ENCODE measurements at regions not wholly inside any gene's neighbourhood (a gene's known extent, or its start where the extent isn't known, plus 50 kb on each side); places are given as distances from the start of the nearest gene placed in this dataset.

DNA sequence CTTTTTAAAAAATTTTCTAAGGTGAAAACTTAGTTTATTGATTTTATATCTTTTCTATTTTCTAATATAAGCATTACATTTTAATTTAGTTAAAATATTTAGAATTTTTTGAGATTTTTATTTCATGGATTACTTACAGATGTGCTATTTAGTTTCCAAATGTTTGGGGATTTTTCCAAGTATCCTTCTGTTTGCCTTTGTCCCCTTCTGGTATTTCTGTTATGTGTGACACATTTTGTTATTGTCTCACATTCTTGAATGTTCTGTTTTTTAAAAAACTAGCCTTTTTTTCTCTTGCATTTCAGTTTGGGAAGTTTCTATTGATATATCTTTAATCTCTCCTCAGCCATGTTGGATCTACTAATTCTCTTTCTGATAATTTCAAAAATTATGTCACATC lies 234.9 kb downstream of the FAM170A start:
- no peak overlapping the region for H3K27ac ChIP-seq (ENCODE audit: low read length in 2 of 2)
- CTCF ChIA-PET: no interaction called here

DNA sequence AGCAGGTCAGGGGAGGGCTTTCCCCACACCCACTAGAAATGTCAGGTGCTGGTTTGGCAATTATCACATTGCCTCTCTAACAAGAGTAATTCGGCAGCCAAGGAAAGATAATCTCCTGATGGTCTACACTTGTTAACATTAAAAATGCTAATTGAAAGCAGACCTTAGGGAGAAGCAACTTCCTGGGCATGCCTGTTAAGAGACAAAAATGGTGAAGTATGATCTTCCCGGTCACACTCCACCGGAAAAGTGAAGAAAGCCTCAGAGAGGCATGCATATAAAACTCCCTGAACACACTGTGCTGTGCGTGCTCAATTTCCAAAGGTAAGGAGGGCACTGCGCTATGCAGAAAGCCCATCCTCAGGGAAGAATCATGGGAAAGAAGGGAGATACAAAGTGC lies 244.3 kb downstream of the FAM170A start:
- Mint-ChIP-seq H3K27ac (no peak overlapping the region), H3K27me3 (no peaks in the 10 kb centered on the region), H3K9me3 (ENCODE audit: insufficient read depth) (no peaks in the 10 kb centered on the region), H3K4me1 (no peaks in the 10 kb centered on the region), H3K4me3 (no peak overlapping the region)
- no peaks in the 10 kb centered on the region for H3K79me2 ChIP-seq (ENCODE audit: control insufficient read depth, insufficient read depth, low read length)
- POLR2A ChIA-PET: no interaction called here
- no peak for DNase-seq
- no peak overlapping the region for H3K4me3 ChIP-seq (ENCODE audit: control extremely low read depth in 1 of 5, extremely low read depth in 1 of 5, insufficient read depth in 1 of 5, low read depth in 2 of 5, low read length in 4 of 5)
- intact Hi-C loops (cut with micrococcal nuclease): no loop called here
- H2AFZ ChIP-seq (ENCODE audit: insufficient read depth, low read depth, low read length, poor library complexity, severe bottlenecking): no peak overlapping the region
- TF ChIP-seq, protein P1, sequence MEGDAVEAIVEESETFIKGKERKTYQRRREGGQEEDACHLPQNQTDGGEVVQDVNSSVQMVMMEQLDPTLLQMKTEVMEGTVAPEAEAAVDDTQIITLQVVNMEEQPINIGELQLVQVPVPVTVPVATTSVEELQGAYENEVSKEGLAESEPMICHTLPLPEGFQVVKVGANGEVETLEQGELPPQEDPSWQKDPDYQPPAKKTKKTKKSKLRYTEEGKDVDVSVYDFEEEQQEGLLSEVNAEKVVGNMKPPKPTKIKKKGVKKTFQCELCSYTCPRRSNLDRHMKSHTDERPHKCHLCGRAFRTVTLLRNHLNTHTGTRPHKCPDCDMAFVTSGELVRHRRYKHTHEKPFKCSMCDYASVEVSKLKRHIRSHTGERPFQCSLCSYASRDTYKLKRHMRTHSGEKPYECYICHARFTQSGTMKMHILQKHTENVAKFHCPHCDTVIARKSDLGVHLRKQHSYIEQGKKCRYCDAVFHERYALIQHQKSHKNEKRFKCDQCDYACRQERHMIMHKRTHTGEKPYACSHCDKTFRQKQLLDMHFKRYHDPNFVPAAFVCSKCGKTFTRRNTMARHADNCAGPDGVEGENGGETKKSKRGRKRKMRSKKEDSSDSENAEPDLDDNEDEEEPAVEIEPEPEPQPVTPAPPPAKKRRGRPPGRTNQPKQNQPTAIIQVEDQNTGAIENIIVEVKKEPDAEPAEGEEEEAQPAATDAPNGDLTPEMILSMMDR (IDR thresholded peaks at IDR 0.05): no peak
- no peak for TF ChIP-seq EZH2 (IDR thresholded peaks at IDR 0.05; ENCODE audit: borderline replicate concordance, insufficient read depth, low read depth, low read length, poor library complexity, severe bottlenecking)
- H3K36me3 ChIP-seq (replicated peaks in 1 of 2; ENCODE audit: control extremely low read depth in 1 of 2, control insufficient read depth in 1 of 2, extremely low read depth in 1 of 2, insufficient read depth in 2 of 2, low read length in 1 of 2): no peaks in the 10 kb centered on the region
- no peak overlapping the region for H3K4me2 ChIP-seq (replicated peaks; ENCODE audit: low read depth, low read length, poor library complexity, severe bottlenecking)
- no peaks in the 10 kb centered on the region for H3K4me1 ChIP-seq (ENCODE audit: control insufficient read depth in 2 of 2, insufficient read depth in 2 of 2, low read length in 2 of 2)
- H4K20me1 ChIP-seq (ENCODE audit: control insufficient read depth, insufficient read depth, low read length, poor library complexity, severe bottlenecking): no peaks in the 10 kb centered on the region
- WGBS (ENCODE audit: insufficient coverage): 100% methylated on average over 2 of the region's 5 CpGs
- CTCF ChIA-PET: no interaction called here
- no peak overlapping the region for H3K9ac ChIP-seq (ENCODE audit: low read length)
- H3K27ac ChIP-seq (ENCODE audit: low read length in 2 of 2): no peak overlapping the region
- no peaks in the 10 kb centered on the region for H3K27me3 ChIP-seq (replicated peaks in 1 of 4; ENCODE audit: control extremely low read depth in 1 of 4, control insufficient read depth in 3 of 4, insufficient read depth in 4 of 4, low read length in 3 of 4)
- ATAC-seq (ENCODE audit: low read depth): no peak
- H3K9me3 ChIP-seq (ENCODE audit: control extremely low read depth in 1 of 3, control insufficient read depth in 2 of 3, insufficient read depth in 1 of 3, low read length in 2 of 3): no peaks in the 10 kb centered on the region

More for the DNA sequence above, 234.9 kb downstream of the FAM170A start:
- Histone ChIP-seq H3K9ac (ENCODE audit: low read length) (no peak overlapping the region), H3K79me2 (ENCODE audit: control insufficient read depth, insufficient read depth, low read length) (no peaks in the 10 kb centered on the region), H3K4me2 (replicated peaks; ENCODE audit: low read depth, low read length, poor library complexity, severe bottlenecking) (no peak overlapping the region), H3K4me3 (ENCODE audit: control extremely low read depth in 1 of 5, extremely low read depth in 1 of 5, insufficient read depth in 1 of 5, low read depth in 2 of 5, low read length in 4 of 5) (no peak overlapping the region), H2AFZ (ENCODE audit: insufficient read depth, low read depth, low read length, poor library complexity, severe bottlenecking) (no peak overlapping the region), H3K36me3 (replicated peaks in 1 of 2; ENCODE audit: control extremely low read depth in 1 of 2, control insufficient read depth in 1 of 2, extremely low read depth in 1 of 2, insufficient read depth in 2 of 2, low read length in 1 of 2) (no peaks in the 10 kb centered on the region), H3K9me3 (ENCODE audit: control extremely low read depth in 1 of 3, control insufficient read depth in 2 of 3, insufficient read depth in 1 of 3, low read length in 2 of 3) (no peaks in the 10 kb centered on the region), H3K4me1 (ENCODE audit: control insufficient read depth in 2 of 2, insufficient read depth in 2 of 2, low read length in 2 of 2) (no peaks in the 10 kb centered on the region), H3K27me3 (replicated peaks in 1 of 4; ENCODE audit: control extremely low read depth in 1 of 4, control insufficient read depth in 3 of 4, insufficient read depth in 4 of 4, low read length in 3 of 4) (no peaks in the 10 kb centered on the region), H4K20me1 (ENCODE audit: control insufficient read depth, insufficient read depth, low read length, poor library complexity, severe bottlenecking) (no peaks in the 10 kb centered on the region)
- Mint-ChIP-seq H3K4me3 (no peak overlapping the region), H3K27ac (no peak overlapping the region), H3K4me1 (no peaks in the 10 kb centered on the region), H3K27me3 (no peaks in the 10 kb centered on the region), H3K9me3 (ENCODE audit: insufficient read depth) (no peaks in the 10 kb centered on the region)
- no peak for ATAC-seq (ENCODE audit: low read depth)
- no peak for DNase-seq
- POLR2A ChIA-PET: no interaction called here
- no peak for TF ChIP-seq EZH2 (IDR thresholded peaks at IDR 0.05; ENCODE audit: borderline replicate concordance, insufficient read depth, low read depth, low read length, poor library complexity, severe bottlenecking)
- TF ChIP-seq, protein P1 (IDR thresholded peaks at IDR 0.05): no peak
- intact Hi-C loops (cut with micrococcal nuclease): no loop called here

Data from B cell (primary cell).